ENCODE measurements at regions not wholly inside any gene's neighbourhood (a gene's known extent, or its start where the extent isn't known, plus 50 kb on each side); places are given as distances from the start of the nearest gene placed in this dataset.
"Not testable (repeated sequence)": the region's sequence is repeated elsewhere in the genome, so short reads cannot be mapped to it uniquely, and the experiment has no call there.

GRCh38 chr15:25568751-25569150 is 129.9 kb upstream of the UBE3A start:
- ChIA-PET POLR2A (ENCODE audit: low non-redundant PET) (no interaction called here), CTCF (no interaction called here)
- no peak overlapping the region for H3K27ac ChIP-seq
- DNase-seq (ENCODE audit: low spot score), result no peak
- TF ChIP-seq CTCF (conservative IDR thresholded peaks at IDR 0.05; ENCODE audit: low read depth), result no peak

- POLR2A ChIA-PET (ENCODE audit: low non-redundant PET); CTCF ChIA-PET; DNase-seq (ENCODE audit: low spot score); H3K27ac ChIP-seq: not testable (repeated sequence)
These were observed 127.7 kb upstream of the UBE3A start for GRCh38 chr15:25566545-25566944.

GRCh38 chr15:25565470-25566264 is 126.8 kb upstream of the UBE3A start:
- no peak for TF ChIP-seq CTCF (conservative IDR thresholded peaks at IDR 0.05; ENCODE audit: low read depth)
- POLR2A ChIA-PET (ENCODE audit: low non-redundant PET), result no interaction called here
- CTCF ChIA-PET, result interaction anchor here (0.6 kb wide), 1 partner anchor 1567 kb away, joined by 3 read pairs; no protein-coding TSS in a partner anchor
- no peak for DNase-seq (ENCODE audit: low spot score)
- no peak overlapping the region for H3K27ac ChIP-seq

- POLR2A ChIA-PET (ENCODE audit: low non-redundant PET), result no interaction called here
- CTCF ChIA-PET, result no interaction called here
- no peak overlapping the region for H3K27ac ChIP-seq
- TF ChIP-seq CTCF (conservative IDR thresholded peaks at IDR 0.05; ENCODE audit: low read depth), result no peak
- DNase-seq (ENCODE audit: low spot score), result no peak
These were observed 124.8 kb upstream of the UBE3A start for GRCh38 chr15:25563596-25563995.

- no peak for TF ChIP-seq CTCF (conservative IDR thresholded peaks at IDR 0.05; ENCODE audit: low read depth)
- no peak overlapping the region for H3K27ac ChIP-seq
- CTCF ChIA-PET, result no interaction called here
- POLR2A ChIA-PET (ENCODE audit: low non-redundant PET), result no interaction called here
- no peak for DNase-seq (ENCODE audit: low spot score)
These were observed 119.1 kb upstream of the UBE3A start for GRCh38 chr15:25557926-25558325.

- TF ChIP-seq CTCF (conservative IDR thresholded peaks at IDR 0.05; ENCODE audit: low read depth), result no peak
- no peak for DNase-seq (ENCODE audit: low spot score)
- H3K27ac ChIP-seq, result no peak overlapping the region
- ChIA-PET CTCF (interaction anchor here (0.6 kb wide), 1 partner anchor 158 kb away, joined by 3 read pairs; no protein-coding TSS in a partner anchor), POLR2A (ENCODE audit: low non-redundant PET) (no interaction called here)
These were observed 117.3 kb upstream of the UBE3A start for GRCh38 chr15:25556136-25556535.

GRCh38 chr15:25554640-25555039 is 115.8 kb upstream of the UBE3A start:
- no peak overlapping the region for H3K27ac ChIP-seq
- no peak for TF ChIP-seq CTCF (conservative IDR thresholded peaks at IDR 0.05; ENCODE audit: low read depth)
- CTCF ChIA-PET, result no interaction called here
- POLR2A ChIA-PET (ENCODE audit: low non-redundant PET), result no interaction called here
- no peak for DNase-seq (ENCODE audit: low spot score)

Measured in RWPE1 (cell line).